SK-N-SH (cell line): ENCODE measurements at regions not wholly inside any gene's neighbourhood (a gene's known extent, or its start where the extent isn't known, plus 50 kb on each side); places are given as distances from the start of the nearest gene placed in this dataset.

Experiments
- CTCF ChIA-PET: fragments of 300-600, 350-600 bp; formaldehyde crosslinking; extraction: SDS; loops from one replicate; lab custom pipeline; 2021; lab: Yijun Ruan, JAX
- POLR2A ChIA-PET: fragments of 350-600 bp; sonication (Branson Sonifier 250); formaldehyde crosslinking; extraction: SDS; loops from one replicate; lab custom pipeline; 2020; ENCODE audit warnings: antibody characterized with exemption, inconsistent platforms; lab: Yijun Ruan, JAX
- DNase-seq: peaks from one replicate; pipeline ENCODE4 v3.0.0; 2012
- H2AFZ ChIP-seq: fragments of 200-600 bp; sonication (generic); 2 replicates; pipeline ENCODE4 v1.8.1; 2016; ENCODE audit warnings: antibody characterized with exemption, mild to moderate bottlenecking, low read depth
- H3F3A ChIP-seq: fragments of 200-600 bp; sonication (generic); replicated peaks from 2 replicates; pipeline ENCODE3; 2016; ENCODE audit warnings: antibody characterized with exemption, mild to moderate bottlenecking; ENCODE audit not compliant: insufficient read depth
- H3K27ac ChIP-seq, 2 experiments: fragments of 200-500 bp in 1 of 2; fragments of 200-600 bp in 1 of 2; sonication (Bioruptor generic) in 1 of 2; sonication (generic), shearing (Covaris generic) in 1 of 2; 2 replicates each; pipeline versions ENCODE4 v1.5.1 to v1.6.1; 2014 to 2016; ENCODE audit warnings: low read depth in 2 of 2, inconsistent platforms in 1 of 2, low read length in 1 of 2, mild to moderate bottlenecking in 1 of 2, mixed read lengths in 1 of 2
- H3K27me3 ChIP-seq: fragments of 200-600 bp; sonication (generic), shearing (Covaris generic); 2 replicates; pipeline ENCODE4 v1.6.1; 2016; ENCODE audit warnings: mixed run types; ENCODE audit not compliant: insufficient read depth
- H3K36me3 ChIP-seq, 2 experiments: fragments of 200-500 bp in 1 of 2; fragments of 200-600 bp in 1 of 2; sonication (Bioruptor generic) in 1 of 2; sonication (generic) in 1 of 2; replicated peaks in 1 of 2; 2 replicates each; pipeline versions ENCODE3 to v1.5.1; 2014 to 2016; ENCODE audit warnings: low read length in 1 of 2, mild to moderate bottlenecking in 1 of 2; ENCODE audit not compliant: insufficient read depth in 2 of 2, control insufficient read depth in 1 of 2
- H3K4me1 ChIP-seq, 2 experiments: fragments of 200-500 bp in 1 of 2; fragments of 200-600 bp in 1 of 2; sonication (Bioruptor generic) in 1 of 2; sonication (generic), shearing (Covaris generic) in 1 of 2; 2 replicates each; pipeline versions ENCODE4 v1.5.1 to v1.6.1; 2014 to 2016; ENCODE audit warnings: low read depth in 1 of 2, low read length in 1 of 2, mixed run types in 1 of 2; ENCODE audit not compliant: insufficient read depth in 2 of 2, control insufficient read depth in 1 of 2
- H3K4me2 ChIP-seq: fragments of 200-600 bp; sonication (generic), shearing (Covaris generic); 2 replicates; pipeline ENCODE4 v1.6.1; 2017; ENCODE audit warnings: mixed run types
- H3K4me3 ChIP-seq, 2 experiments: fragments of 200-500 bp in 1 of 2; fragments of 200-600 bp in 1 of 2; sonication (Bioruptor generic) in 1 of 2; sonication (generic), shearing (Covaris generic) in 1 of 2; 2 replicates each; pipeline versions ENCODE4 v1.5.1 to v1.8.1; 2014 to 2016; ENCODE audit warnings: low read depth in 2 of 2, inconsistent platforms in 1 of 2, low read length in 1 of 2, mild to moderate bottlenecking in 1 of 2, mixed read lengths in 1 of 2, moderate library complexity in 1 of 2
- H3K79me2 ChIP-seq: fragments of 200-600 bp; sonication (generic); 2 replicates; pipeline ENCODE4 v1.8.1; 2017; ENCODE audit warnings: mild to moderate bottlenecking; ENCODE audit not compliant: insufficient read depth
- H3K9ac ChIP-seq: fragments of 200-600 bp; sonication (generic); 2 replicates; pipeline ENCODE4 v1.6.1; 2017; ENCODE audit warnings: mixed run types
- H3K9me2 ChIP-seq: fragments of 200-600 bp; sonication (generic); 2 replicates; pipeline ENCODE4 v1.6.1; 2017; ENCODE audit warnings: mixed run types
- H3K9me3 ChIP-seq: fragments of 200-600 bp; sonication (generic); 2 replicates; pipeline ENCODE4 v1.6.1; 2017; ENCODE audit warnings: mixed run types, mild to moderate bottlenecking, moderate library complexity
- H4K20me1 ChIP-seq: fragments of 200-600 bp; sonication (generic); 2 replicates; pipeline ENCODE4 v1.6.1; 2017; ENCODE audit warnings: mild to moderate bottlenecking, mixed run types; ENCODE audit not compliant: insufficient read depth
- CHD2 ChIP-seq: fragments of 150-350 bp; IDR thresholded peaks from 2 replicates; pipeline ENCODE4 v1.6.1; 2018; ENCODE audit warnings: low read length; ENCODE audit not compliant: partially characterized antibody
- FOSL2 ChIP-seq: IDR thresholded peaks from 2 replicates; pipeline ENCODE4 v1.4.0; 2012; ENCODE audit warnings: low read depth, mild to moderate bottlenecking, moderate library complexity, borderline replicate concordance
- GABPA ChIP-seq: IDR thresholded peaks from 2 replicates; pipeline ENCODE4 v1.4.0; 2012; ENCODE audit warnings: low read depth, mild to moderate bottlenecking
- NFIC ChIP-seq: IDR thresholded peaks from 2 replicates; pipeline ENCODE4 v1.4.0; 2012; ENCODE audit warnings: borderline replicate concordance
- PBX3 ChIP-seq: IDR thresholded peaks from 2 replicates; pipeline ENCODE4; 2012
- SIN3A ChIP-seq: IDR thresholded peaks from 2 replicates; pipeline ENCODE4 v1.6.1; 2012; ENCODE audit warnings: low read depth, mild to moderate bottlenecking, low read length, moderate library complexity, borderline replicate concordance
- TCF12 ChIP-seq: IDR thresholded peaks from 2 replicates; pipeline ENCODE4 v1.4.0; 2012
- USF1 ChIP-seq: IDR thresholded peaks from 2 replicates; pipeline ENCODE4 v1.4.0; 2012; ENCODE audit warnings: low read depth, borderline replicate concordance
- WGBS: methylation state at CpG from one replicate; pipeline ENCODE4 v1.1.6; 2017; ENCODE audit warnings: low lambda C conversion rate; 5-methylcytosine and 5-hydroxymethylcytosine counted together
- TF ChIP-seq, protein P1 (sequence below): IDR thresholded peaks from 2 replicates; pipeline ENCODE4 v1.6.1; 2012; ENCODE audit warnings: mild to moderate bottlenecking, low read depth, low read length, moderate library complexity

GRCh38 chr6:150670311-150670710 lies 70.6 kb downstream of the PLEKHG1 start (continued):
- TF ChIP-seq, protein P1, sequence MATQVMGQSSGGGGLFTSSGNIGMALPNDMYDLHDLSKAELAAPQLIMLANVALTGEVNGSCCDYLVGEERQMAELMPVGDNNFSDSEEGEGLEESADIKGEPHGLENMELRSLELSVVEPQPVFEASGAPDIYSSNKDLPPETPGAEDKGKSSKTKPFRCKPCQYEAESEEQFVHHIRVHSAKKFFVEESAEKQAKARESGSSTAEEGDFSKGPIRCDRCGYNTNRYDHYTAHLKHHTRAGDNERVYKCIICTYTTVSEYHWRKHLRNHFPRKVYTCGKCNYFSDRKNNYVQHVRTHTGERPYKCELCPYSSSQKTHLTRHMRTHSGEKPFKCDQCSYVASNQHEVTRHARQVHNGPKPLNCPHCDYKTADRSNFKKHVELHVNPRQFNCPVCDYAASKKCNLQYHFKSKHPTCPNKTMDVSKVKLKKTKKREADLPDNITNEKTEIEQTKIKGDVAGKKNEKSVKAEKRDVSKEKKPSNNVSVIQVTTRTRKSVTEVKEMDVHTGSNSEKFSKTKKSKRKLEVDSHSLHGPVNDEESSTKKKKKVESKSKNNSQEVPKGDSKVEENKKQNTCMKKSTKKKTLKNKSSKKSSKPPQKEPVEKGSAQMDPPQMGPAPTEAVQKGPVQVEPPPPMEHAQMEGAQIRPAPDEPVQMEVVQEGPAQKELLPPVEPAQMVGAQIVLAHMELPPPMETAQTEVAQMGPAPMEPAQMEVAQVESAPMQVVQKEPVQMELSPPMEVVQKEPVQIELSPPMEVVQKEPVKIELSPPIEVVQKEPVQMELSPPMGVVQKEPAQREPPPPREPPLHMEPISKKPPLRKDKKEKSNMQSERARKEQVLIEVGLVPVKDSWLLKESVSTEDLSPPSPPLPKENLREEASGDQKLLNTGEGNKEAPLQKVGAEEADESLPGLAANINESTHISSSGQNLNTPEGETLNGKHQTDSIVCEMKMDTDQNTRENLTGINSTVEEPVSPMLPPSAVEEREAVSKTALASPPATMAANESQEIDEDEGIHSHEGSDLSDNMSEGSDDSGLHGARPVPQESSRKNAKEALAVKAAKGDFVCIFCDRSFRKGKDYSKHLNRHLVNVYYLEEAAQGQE: no peak
- TF ChIP-seq GABPA: no peak
- no peak for TF ChIP-seq NFIC

GRCh38 chr6:150672800-150673199 lies 73.1 kb downstream of the PLEKHG1 start:
- POLR2A ChIA-PET: no interaction called here
- Histone ChIP-seq H3K36me3 (no peaks in the 10 kb centered on the region), H2AFZ (no peak overlapping the region), H4K20me1 (no peaks in the 10 kb centered on the region), H3K79me2 (no peaks in the 10 kb centered on the region), H3F3A (no peaks in the 10 kb centered on the region), H3K9ac (no peak overlapping the region), H3K9me2 (no peaks in the 10 kb centered on the region)
- DNase-seq: no peak
- TF ChIP-seq SIN3A (no peak), CHD2 (no peak), GABPA (no peak), TCF12 (no peak), FOSL2 (no peak), USF1 (no peak), PBX3 (no peak)
- TF ChIP-seq, protein P1: no peak
- TF ChIP-seq, all 33 proteins: peak for 0
- Histone ChIP-seq H3K4me2 (no peak overlapping the region), H3K4me1 (peaks cover 0 to 10% of the 10 kb centered on the region in 2 experiments; a peak in 1 of 4 replicates), H3K4me3 (no peak overlapping the region), H3K27me3 (no peaks in the 10 kb centered on the region), H3K9me3 (no peaks in the 10 kb centered on the region), H3K27ac (no peak overlapping the region)
- CTCF ChIA-PET: interaction anchor here (1.2 to 1.7 kb wide), 2 partner anchors 14 to 255 kb away, joined by 3 to 7 read pairs; no protein-coding TSS in a partner anchor
- 2% methylated on average over 2 of the region's 2 CpGs for WGBS
